ENCODE measurements at regions not wholly inside any gene's neighbourhood (a gene's known extent, or its start where the extent isn't known, plus 50 kb on each side); places are given as distances from the start of the nearest gene placed in this dataset.

DNA sequence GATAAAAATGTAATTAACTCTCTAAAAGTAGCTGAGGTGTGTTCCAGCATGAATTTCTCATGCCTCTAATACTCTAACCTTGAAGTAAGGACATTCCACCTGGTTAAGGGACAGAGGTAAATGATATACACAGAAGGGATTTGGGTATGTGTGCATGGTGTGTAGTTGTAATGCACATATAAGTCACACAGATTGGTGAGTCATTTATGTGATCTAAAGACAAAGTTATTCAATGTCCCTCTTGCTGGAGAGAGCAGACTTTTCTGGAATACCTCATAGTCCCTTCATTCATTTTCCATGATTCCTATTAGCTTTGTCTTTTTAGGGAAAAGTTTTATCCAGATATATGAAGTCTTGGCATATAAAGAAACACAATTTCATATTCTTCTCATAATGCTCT lies 234.9 kb downstream of the SNAPC1 start:
- FAIRE-seq = no peak
- no peak for DNase-seq (ENCODE audit: extremely low spot score, insufficient read length, low read depth)

DNA sequence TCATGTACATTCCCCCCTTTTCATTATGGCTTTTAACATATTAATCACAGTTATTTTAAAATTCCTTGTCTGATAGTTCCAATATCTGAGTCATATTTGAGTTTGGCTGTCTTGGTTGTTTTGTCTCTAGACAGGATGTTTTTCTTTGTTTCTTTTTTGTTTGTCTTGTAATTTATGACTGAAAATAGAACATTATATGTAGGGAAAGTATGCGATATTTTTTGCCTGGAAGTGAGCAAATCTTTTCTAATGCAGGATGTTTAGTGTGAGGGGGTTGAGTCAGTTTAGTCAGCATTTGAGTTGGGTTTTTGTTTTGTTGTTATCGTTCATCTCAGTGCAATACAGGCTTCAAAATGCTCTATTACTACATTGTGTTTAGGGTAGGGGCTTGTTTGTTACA lies 239.7 kb downstream of the SNAPC1 start:
- DNase-seq (ENCODE audit: extremely low spot score, insufficient read length, low read depth) (no peak), FAIRE-seq (no peak)

DNA sequence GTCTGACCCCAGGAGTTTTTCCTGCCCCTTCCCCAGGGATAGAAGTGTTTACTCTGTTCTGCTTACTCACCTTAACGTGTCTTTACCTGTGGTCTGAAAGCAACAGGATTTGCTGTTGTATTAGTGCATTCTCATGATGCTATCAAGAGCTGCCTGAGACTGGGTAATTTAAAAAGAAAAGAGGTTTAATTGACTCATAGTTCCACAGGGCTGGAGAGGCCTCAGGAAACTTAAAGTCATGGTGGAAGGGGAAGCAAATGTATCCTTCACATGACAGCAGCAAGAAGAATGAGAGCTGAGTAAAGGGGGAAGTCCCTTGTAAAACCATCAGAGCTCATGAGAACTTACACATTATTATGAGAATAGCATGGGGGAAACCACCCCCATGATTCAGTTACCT lies 240.4 kb downstream of the SNAPC1 start:
- FAIRE-seq = no peak
- no peak for DNase-seq (ENCODE audit: extremely low spot score, insufficient read length, low read depth)

DNA sequence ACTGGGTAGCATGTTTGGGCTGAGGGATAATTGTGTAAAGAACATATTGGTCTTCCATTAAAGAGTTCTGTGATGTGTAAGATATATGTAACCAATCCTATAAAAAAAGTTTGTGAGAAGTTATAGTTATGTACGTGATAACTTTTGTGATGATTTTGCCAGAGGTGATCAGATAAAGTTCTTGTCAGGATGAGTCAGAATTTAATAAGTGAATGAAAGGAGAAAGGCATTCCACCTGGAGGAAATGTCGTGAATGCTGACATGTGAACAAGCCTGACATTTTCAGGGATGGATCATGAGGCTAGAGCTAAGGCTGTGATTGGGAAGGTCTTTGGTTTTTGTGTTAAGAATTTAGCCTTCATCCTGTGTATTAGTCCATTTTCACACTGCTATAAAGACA lies 241.5 kb downstream of the SNAPC1 start:
- DNase-seq (ENCODE audit: extremely low spot score, insufficient read length, low read depth) = no peak
- no peak for FAIRE-seq

DNA sequence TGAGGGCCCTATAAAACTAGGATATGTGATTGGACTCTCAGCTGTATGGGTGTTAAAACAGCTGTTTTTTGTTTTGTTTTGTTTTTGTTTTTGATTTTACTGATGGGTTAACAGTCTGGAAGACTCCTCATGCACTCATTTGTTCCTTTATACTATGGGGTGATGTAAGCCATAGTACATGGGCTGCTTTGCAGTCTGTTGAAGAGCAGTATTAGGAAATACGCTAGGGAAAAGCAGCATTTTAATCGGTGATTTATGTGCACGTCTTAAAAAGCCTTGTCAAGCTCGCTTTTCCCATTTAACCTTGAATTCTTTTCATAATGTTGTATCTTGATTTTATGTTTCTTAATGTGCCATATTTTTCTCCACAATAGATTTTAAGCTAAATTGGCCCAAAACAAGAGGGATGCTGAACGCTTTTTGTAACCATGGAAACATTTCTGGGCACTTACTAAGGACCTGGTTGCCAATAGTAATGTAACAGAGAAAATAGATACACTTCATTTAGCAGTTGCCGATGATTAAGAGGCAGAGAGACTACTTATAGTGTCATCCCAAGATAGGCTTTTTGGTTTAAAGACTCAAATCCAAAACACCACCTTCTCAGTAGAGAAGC lies 244.0 kb downstream of the SNAPC1 start:
- no peak for FAIRE-seq
- no peak for DNase-seq (ENCODE audit: extremely low spot score, insufficient read length, low read depth)

DNA sequence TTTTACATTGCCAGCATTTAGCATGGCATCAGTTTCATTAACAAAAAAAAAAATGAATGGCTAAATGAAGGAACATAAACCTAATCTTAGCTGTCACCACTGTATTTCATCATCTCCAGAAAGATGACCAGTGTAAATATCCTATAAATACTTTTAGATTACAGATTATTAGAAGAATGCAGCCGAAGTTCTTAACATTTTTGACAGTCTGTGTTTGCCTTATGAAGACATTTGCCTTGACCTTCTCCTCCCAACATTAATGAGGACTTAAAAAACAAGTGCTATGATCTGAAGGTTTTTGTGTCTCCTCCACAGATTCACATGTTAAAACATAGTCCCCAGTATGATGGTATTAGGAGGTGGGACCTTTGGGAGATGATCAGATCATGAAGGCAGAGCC lies 253.0 kb downstream of the SNAPC1 start:
- DNase-seq (ENCODE audit: extremely low spot score, insufficient read length, low read depth) = no peak
- no peak for FAIRE-seq

DNA sequence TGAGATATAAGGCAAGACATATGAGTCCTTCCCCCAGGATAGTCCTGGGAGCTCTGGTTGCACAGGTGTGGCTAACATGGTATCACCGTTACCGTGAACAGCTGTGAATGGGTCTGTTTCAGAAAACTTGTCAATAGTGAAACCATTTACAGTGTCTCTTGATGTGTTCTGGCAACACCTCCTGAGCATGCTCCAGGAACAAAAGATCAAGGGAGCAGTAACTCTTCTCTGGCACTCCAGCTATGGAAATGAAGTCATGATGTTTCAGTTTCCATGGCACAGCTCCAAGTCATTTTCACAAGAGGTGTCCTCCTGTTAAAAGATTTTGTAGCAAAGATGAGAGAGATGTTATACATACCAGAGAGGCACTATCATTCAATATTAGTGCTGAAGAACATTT lies 253.7 kb downstream of the SNAPC1 start:
- DNase-seq (ENCODE audit: extremely low spot score, insufficient read length, low read depth) (no peak), FAIRE-seq (no peak)

GRCh38 chr14:62017651-62018230 lies 255.5 kb downstream of the SNAPC1 start:
- FAIRE-seq (no peak), DNase-seq (ENCODE audit: extremely low spot score, insufficient read length, low read depth) (no peak)

DNA sequence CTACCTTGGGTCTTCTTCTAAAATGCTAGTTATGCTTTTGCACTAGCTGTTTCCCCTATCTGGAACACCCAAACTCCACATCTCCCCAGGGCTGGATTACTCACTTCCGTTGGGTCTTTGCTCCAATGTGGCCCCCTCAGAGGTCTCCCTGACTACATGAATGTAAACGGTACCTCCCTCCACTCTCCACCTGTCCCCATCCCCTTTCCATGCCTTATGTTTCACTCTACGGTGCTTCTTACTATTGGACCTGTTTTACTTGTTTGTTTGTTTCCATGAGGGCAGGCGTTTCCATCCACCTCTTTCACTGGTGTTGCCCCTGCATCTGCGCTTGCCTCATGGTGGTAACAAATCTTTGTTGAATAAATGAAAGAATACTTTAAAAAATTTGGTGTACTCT lies 256.4 kb downstream of the SNAPC1 start:
- no peak for FAIRE-seq
- no peak for DNase-seq (ENCODE audit: extremely low spot score, insufficient read length, low read depth)

GRCh38 chr14:62027958-62028357 lies 265.7 kb downstream of the SNAPC1 start:
- DNase-seq (ENCODE audit: extremely low spot score, insufficient read length, low read depth) (no peak), FAIRE-seq (no peak)

- FAIRE-seq (peak; percentile 35), DNase-seq (ENCODE audit: extremely low spot score, insufficient read length, low read depth) (no peak)
These were observed 267.3 kb downstream of the SNAPC1 start for GRCh38 chr14:62029569-62029924.

DNA sequence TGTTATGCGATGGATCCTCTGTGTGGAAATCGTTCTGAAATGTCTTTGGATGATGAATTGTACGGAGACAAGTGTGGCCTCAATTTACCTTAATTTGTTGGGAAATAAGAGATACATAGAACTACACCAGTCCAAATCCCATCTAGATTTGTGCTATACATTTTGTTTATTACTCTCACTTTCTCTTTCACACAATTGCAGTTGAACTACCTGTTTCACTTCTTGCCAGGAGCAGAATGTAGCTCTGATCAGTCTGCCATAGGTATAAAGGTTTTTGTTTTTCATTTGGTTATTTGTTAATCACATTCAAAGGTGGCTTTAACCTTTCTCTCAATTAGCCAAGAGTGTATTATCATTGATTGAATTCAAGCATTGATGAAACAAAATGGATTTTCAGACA lies 268.2 kb downstream of the SNAPC1 start:
- FAIRE-seq (peak; percentile 55), DNase-seq (ENCODE audit: extremely low spot score, insufficient read length, low read depth) (no peak)

DNA sequence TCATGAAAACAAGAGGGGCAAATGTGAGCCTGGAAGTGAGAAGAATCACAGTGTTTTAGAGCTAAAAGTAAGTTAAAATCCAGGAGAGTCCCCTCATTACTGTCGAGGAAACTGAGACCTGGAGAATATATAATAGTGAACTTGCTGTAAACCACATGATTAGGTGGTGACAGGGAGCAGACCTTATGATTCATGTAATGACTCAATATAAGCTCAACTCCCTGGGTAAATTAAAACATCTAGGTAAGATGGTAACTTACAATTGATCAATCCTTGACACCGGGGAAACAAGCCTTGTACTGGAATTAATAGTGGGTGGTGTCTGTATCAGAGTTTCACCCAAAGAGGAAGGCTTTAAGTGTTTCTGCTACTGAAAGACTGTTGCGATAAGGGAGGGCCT lies 269.3 kb downstream of the SNAPC1 start:
- no peak for FAIRE-seq
- no peak for DNase-seq (ENCODE audit: extremely low spot score, insufficient read length, low read depth)

- DNase-seq (ENCODE audit: extremely low spot score, insufficient read length, low read depth) (peak; percentile 11), FAIRE-seq (peak; percentile 69)
These were observed 291.0 kb downstream of the SNAPC1 start for GRCh38 chr14:62053188-62053587.

- DNase-seq (ENCODE audit: extremely low spot score, insufficient read length, low read depth) (no peak), FAIRE-seq (no peak)
These were observed 294.6 kb downstream of the SNAPC1 start for GRCh38 chr14:62056789-62057188.

DNA sequence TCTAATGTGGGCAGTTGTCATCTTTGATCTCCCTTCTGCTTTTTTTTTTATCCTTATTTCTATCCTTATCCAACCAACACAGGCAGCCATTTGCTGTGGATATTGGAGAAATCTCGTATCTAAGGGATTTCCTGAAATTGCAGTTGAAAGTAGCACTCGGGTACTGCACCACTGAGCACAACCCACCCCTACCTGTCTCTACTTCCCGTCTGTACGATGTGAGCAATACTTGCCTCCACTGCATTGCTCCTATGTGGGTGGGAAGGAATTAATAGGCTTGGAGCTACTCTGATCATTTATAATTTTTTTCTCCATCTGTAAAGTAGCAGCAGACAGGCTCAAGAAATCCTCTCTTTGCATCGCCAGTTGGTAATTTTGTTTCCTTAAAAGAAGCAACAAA lies 300.4 kb downstream of the SNAPC1 start:
- no peak for DNase-seq (ENCODE audit: extremely low spot score, insufficient read length, low read depth)
- FAIRE-seq = no peak

- DNase-seq (ENCODE audit: extremely low spot score, insufficient read length, low read depth) (no peak), FAIRE-seq (no peak)
These were observed 302.6 kb downstream of the SNAPC1 start for GRCh38 chr14:62064751-62065323.

DNA sequence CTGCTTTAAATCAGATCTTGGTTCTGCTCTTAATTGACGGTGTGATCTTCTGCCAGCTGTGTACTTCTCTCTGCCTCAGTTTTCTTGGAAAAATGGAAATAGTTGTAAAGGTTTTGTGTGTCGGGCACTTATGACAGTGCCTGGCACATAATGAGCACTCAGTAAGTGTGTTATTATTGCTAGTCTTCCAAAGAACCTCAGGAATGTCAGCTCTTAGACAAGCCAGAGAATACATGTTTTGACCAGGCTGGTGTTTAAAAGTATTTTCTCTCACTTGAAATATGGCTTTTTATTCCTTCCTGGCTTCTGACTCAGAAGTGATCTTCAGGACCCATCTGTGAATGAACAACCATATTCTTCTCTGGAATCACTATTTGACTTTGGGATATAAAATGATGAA lies 304.1 kb downstream of the SNAPC1 start:
- no peak for FAIRE-seq
- no peak for DNase-seq (ENCODE audit: extremely low spot score, insufficient read length, low read depth)

GRCh38 chr14:62071039-62071438 lies 308.8 kb downstream of the SNAPC1 start:
- no peak for FAIRE-seq
- no peak for DNase-seq (ENCODE audit: extremely low spot score, insufficient read length, low read depth)

DNA sequence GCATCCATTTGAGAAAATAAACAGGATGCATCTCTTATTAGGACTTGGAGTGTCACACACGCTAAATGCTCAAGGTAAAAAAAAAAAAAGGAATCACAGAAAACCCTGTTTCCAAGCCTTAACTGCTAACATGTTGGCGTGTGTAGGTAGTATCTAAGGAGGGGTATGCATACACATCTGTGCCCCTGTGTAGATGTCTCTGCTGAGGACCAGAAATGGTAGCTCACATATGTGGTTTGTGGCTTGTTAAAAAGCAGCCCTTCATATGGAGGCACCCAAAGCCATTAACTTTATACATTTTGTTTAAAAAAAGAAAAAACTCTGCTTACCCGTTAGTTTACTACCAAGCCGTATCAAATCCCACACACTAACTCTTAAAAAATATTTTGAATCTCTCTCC lies 314.1 kb downstream of the SNAPC1 start:
- DNase-seq (ENCODE audit: extremely low spot score, insufficient read length, low read depth) (no peak), FAIRE-seq (no peak)

- no peak for DNase-seq (ENCODE audit: extremely low spot score, insufficient read length, low read depth)
- peak; percentile 38 for FAIRE-seq
These were observed 314.8 kb downstream of the SNAPC1 start for GRCh38 chr14:62076825-62077605.

Measured in GM18507 (cell line).